Activated T-helper 1 cell treated with anti-CD3 and anti-CD28 coated beads, Interleukin-12 subunit alpha, Interleukin-12 subunit beta, Interleukin-2, Interleukin-4 antibody, amounts not matched to agents 30 ng/mL and 10 ng/mL and 1 ng/mL, durations not matched to agents 14 hours and 24 hours and 36 hours (primary cell): ENCODE measurements at regions not wholly inside any gene's neighbourhood (a gene's known extent, or its start where the extent isn't known, plus 50 kb on each side); places are given as distances from the start of the nearest gene placed in this dataset.

Experiments used
- DNase-seq: peaks from one replicate; pipeline ENCODE4 v3.0.0; 2021; ENCODE audit warnings: low spot score
- H3K27ac Mint-ChIP-seq: one replicate; pipeline ENCODE4 v1.8.0; 2021; ENCODE audit warnings: mild to moderate bottlenecking, mixed read lengths
- H3K27me3 Mint-ChIP-seq: one replicate; pipeline ENCODE4 v1.8.0; 2022; ENCODE audit warnings: mild to moderate bottlenecking, moderate library complexity, mixed read lengths; ENCODE audit not compliant: insufficient read depth
- H3K36me3 Mint-ChIP-seq: one replicate; pipeline ENCODE4 v1.8.0; 2021; ENCODE audit warnings: low read depth, mixed read lengths
- H3K4me1 Mint-ChIP-seq: one replicate; pipeline ENCODE4 v1.8.0; 2021; ENCODE audit warnings: low read depth, mixed read lengths
- H3K4me3 Mint-ChIP-seq: one replicate; pipeline ENCODE4 v1.8.0; 2021; ENCODE audit warnings: mild to moderate bottlenecking, moderate library complexity, mixed read lengths
- H3K9me3 Mint-ChIP-seq: one replicate; pipeline ENCODE4 v1.8.0; 2021; ENCODE audit warnings: mixed read lengths
- intact Hi-C: fragments of 100-400 bp; cut with micrococcal nuclease; formaldehyde crosslinking; loops from one replicate; pipeline ENCODE4 v1.15.1; 2024

GRCh38 chr1:47627471-47628370 lies 189.9 kb downstream of the FOXD2 start:
- Mint-ChIP-seq H3K27ac (no peak overlapping the region), H3K9me3 (no peaks in the 10 kb centered on the region), H3K36me3 (no peaks in the 10 kb centered on the region), H3K4me3 (no peak overlapping the region), H3K4me1 (no peaks in the 10 kb centered on the region), H3K27me3 (no peaks in the 10 kb centered on the region)
- intact Hi-C loops: no loop called here
- DNase-seq: no peak

GRCh38 chr1:47629201-47629600 lies 191.4 kb downstream of the FOXD2 start:
- Mint-ChIP-seq H3K27me3 (no peaks in the 10 kb centered on the region), H3K4me1 (no peaks in the 10 kb centered on the region), H3K27ac (no peak overlapping the region), H3K36me3 (no peaks in the 10 kb centered on the region), H3K4me3 (no peak overlapping the region), H3K9me3 (no peaks in the 10 kb centered on the region)
- intact Hi-C loops: no loop called here
- no peak for DNase-seq

- DNase-seq: no peak
- no peaks in the 10 kb centered on the region for H3K27me3 Mint-ChIP-seq
- no peaks in the 10 kb centered on the region for H3K4me1 Mint-ChIP-seq
- no peaks in the 10 kb centered on the region for H3K9me3 Mint-ChIP-seq
- H3K36me3 Mint-ChIP-seq: no peaks in the 10 kb centered on the region
- intact Hi-C loops: no loop called here
- no peak overlapping the region for H3K27ac Mint-ChIP-seq
- no peak overlapping the region for H3K4me3 Mint-ChIP-seq
Measured at GRCh38 chr1:47630346-47630745, 192.5 kb downstream of the FOXD2 start.

GRCh38 chr1:47631411-47631995 lies 193.7 kb downstream of the FOXD2 start:
- H3K4me3 Mint-ChIP-seq: no peak overlapping the region
- no peak overlapping the region for H3K27ac Mint-ChIP-seq
- peaks cover 2% of the 10 kb centered on the region for H3K27me3 Mint-ChIP-seq
- intact Hi-C loops: no loop called here
- DNase-seq: no peak
- no peaks in the 10 kb centered on the region for H3K36me3 Mint-ChIP-seq
- H3K4me1 Mint-ChIP-seq: no peaks in the 10 kb centered on the region
- no peaks in the 10 kb centered on the region for H3K9me3 Mint-ChIP-seq

- no peaks in the 10 kb centered on the region for H3K36me3 Mint-ChIP-seq
- no peak overlapping the region for H3K27ac Mint-ChIP-seq
- H3K27me3 Mint-ChIP-seq: peaks cover 4% of the 10 kb centered on the region
- H3K4me1 Mint-ChIP-seq: no peaks in the 10 kb centered on the region
- intact Hi-C loops: no loop called here
- no peaks in the 10 kb centered on the region for H3K9me3 Mint-ChIP-seq
- no peak overlapping the region for H3K4me3 Mint-ChIP-seq
- no peak for DNase-seq
Measured at GRCh38 chr1:47635111-47635510, 197.3 kb downstream of the FOXD2 start.

GRCh38 chr1:47635597-47635996 lies 197.8 kb downstream of the FOXD2 start:
- Mint-ChIP-seq H3K4me1 (no peaks in the 10 kb centered on the region), H3K27ac (no peak overlapping the region), H3K27me3 (peaks cover 4% of the 10 kb centered on the region), H3K36me3 (no peaks in the 10 kb centered on the region), H3K4me3 (no peak overlapping the region), H3K9me3 (no peaks in the 10 kb centered on the region)
- intact Hi-C loops: no loop called here
- DNase-seq: no peak

- intact Hi-C loops: no loop called here
- no peak overlapping the region for H3K4me3 Mint-ChIP-seq
- no peaks in the 10 kb centered on the region for H3K9me3 Mint-ChIP-seq
- H3K36me3 Mint-ChIP-seq: no peaks in the 10 kb centered on the region
- peaks cover 5% of the 10 kb centered on the region for H3K27me3 Mint-ChIP-seq
- H3K4me1 Mint-ChIP-seq: no peaks in the 10 kb centered on the region
- DNase-seq: no peak
- H3K27ac Mint-ChIP-seq: no peak overlapping the region
Measured at GRCh38 chr1:47637111-47637685, 199.4 kb downstream of the FOXD2 start.

- intact Hi-C loops: no loop called here
- Mint-ChIP-seq H3K4me3 (no peak overlapping the region), H3K36me3 (no peaks in the 10 kb centered on the region), H3K9me3 (no peaks in the 10 kb centered on the region), H3K27ac (no peak overlapping the region), H3K4me1 (no peaks in the 10 kb centered on the region), H3K27me3 (peaks cover 5% of the 10 kb centered on the region)
- no peak for DNase-seq
Measured at GRCh38 chr1:47638240-47638639, 200.4 kb downstream of the FOXD2 start.

- Mint-ChIP-seq H3K4me1 (no peaks in the 10 kb centered on the region), H3K27ac (no peak overlapping the region), H3K27me3 (peaks cover 5% of the 10 kb centered on the region), H3K36me3 (no peaks in the 10 kb centered on the region), H3K9me3 (no peaks in the 10 kb centered on the region), H3K4me3 (no peak overlapping the region)
- intact Hi-C loops: no loop called here
- DNase-seq: no peak
Measured at GRCh38 chr1:47638713-47639112, 200.9 kb downstream of the FOXD2 start.

GRCh38 chr1:47643306-47644211 lies 205.7 kb downstream of the FOXD2 start:
- Mint-ChIP-seq H3K9me3 (no peaks in the 10 kb centered on the region), H3K4me3 (no peak overlapping the region), H3K27me3 (peaks cover 1% of the 10 kb centered on the region), H3K36me3 (no peaks in the 10 kb centered on the region), H3K27ac (no peak overlapping the region), H3K4me1 (no peaks in the 10 kb centered on the region)
- intact Hi-C loops: no loop called here
- DNase-seq: no peak

- H3K36me3 Mint-ChIP-seq: no peaks in the 10 kb centered on the region
- no peak for DNase-seq
- H3K27me3 Mint-ChIP-seq: peaks cover 1% of the 10 kb centered on the region
- no peaks in the 10 kb centered on the region for H3K4me1 Mint-ChIP-seq
- intact Hi-C loops: no loop called here
- no peak overlapping the region for H3K27ac Mint-ChIP-seq
- H3K9me3 Mint-ChIP-seq: no peaks in the 10 kb centered on the region
- no peak overlapping the region for H3K4me3 Mint-ChIP-seq
Measured at GRCh38 chr1:47644212-47644573, 206.3 kb downstream of the FOXD2 start.

- H3K4me3 Mint-ChIP-seq: no peak overlapping the region
- H3K36me3 Mint-ChIP-seq: no peaks in the 10 kb centered on the region
- H3K9me3 Mint-ChIP-seq: no peaks in the 10 kb centered on the region
- no peak overlapping the region for H3K27ac Mint-ChIP-seq
- H3K4me1 Mint-ChIP-seq: no peaks in the 10 kb centered on the region
- peaks cover 1% of the 10 kb centered on the region for H3K27me3 Mint-ChIP-seq
- DNase-seq: no peak
- intact Hi-C loops: no loop called here
Measured at GRCh38 chr1:47645151-47645550, 207.3 kb downstream of the FOXD2 start.

- H3K27me3 Mint-ChIP-seq: peaks cover 4% of the 10 kb centered on the region
Measured at GRCh38 chr1:47646676-47647075, 208.8 kb downstream of the FOXD2 start.

More at GRCh38 chr1:47646676-47647075, 208.8 kb downstream of the FOXD2 start:
- Mint-ChIP-seq H3K27ac (no peak overlapping the region), H3K4me3 (no peak overlapping the region), H3K4me1 (no peaks in the 10 kb centered on the region), H3K9me3 (no peaks in the 10 kb centered on the region), H3K36me3 (no peaks in the 10 kb centered on the region)
- DNase-seq: no peak
- intact Hi-C loops: no loop called here
